GM18907 (cell line): ENCODE measurements at regions not wholly inside any gene's neighbourhood (a gene's known extent, or its start where the extent isn't known, plus 50 kb on each side); places are given as distances from the start of the nearest gene placed in this dataset.
"Not testable (repeated sequence)": the region's sequence is repeated elsewhere in the genome, so short reads cannot be mapped to it uniquely, and the experiment has no call there.

Experiments
- ATAC-seq: cut with Tn5 transposase; IDR thresholded peaks from one replicate; pipeline ENCODE4 v1.9.1; 2021; ENCODE audit warnings: mild to moderate bottlenecking, moderate library complexity; ENCODE audit not compliant: unreplicated experiment

GRCh38 chr20:50325215-50325614 lies 134.6 kb downstream of the CEBPB start:
- no peak for ATAC-seq

- no peak for ATAC-seq
Measured at GRCh38 chr20:50325651-50326050, 135.0 kb downstream of the CEBPB start.

- ATAC-seq = no peak
Measured at GRCh38 chr20:50327666-50328065, 137.0 kb downstream of the CEBPB start.

GRCh38 chr20:50328222-50328979 lies 137.8 kb downstream of the CEBPB start:
- no peak for ATAC-seq

GRCh38 chr20:50328996-50329898 lies 138.6 kb downstream of the CEBPB start:
- ATAC-seq = no peak

- no peak for ATAC-seq
Measured at GRCh38 chr20:50329981-50330503, 139.4 kb downstream of the CEBPB start.

- no peak for ATAC-seq
Measured at GRCh38 chr20:50330504-50331313, 140.1 kb downstream of the CEBPB start.

GRCh38 chr20:50331469-50332363 lies 141.1 kb downstream of the CEBPB start:
- no peak for ATAC-seq

- no peak for ATAC-seq
Measured at GRCh38 chr20:50332491-50332980, 141.9 kb downstream of the CEBPB start.

DNA sequence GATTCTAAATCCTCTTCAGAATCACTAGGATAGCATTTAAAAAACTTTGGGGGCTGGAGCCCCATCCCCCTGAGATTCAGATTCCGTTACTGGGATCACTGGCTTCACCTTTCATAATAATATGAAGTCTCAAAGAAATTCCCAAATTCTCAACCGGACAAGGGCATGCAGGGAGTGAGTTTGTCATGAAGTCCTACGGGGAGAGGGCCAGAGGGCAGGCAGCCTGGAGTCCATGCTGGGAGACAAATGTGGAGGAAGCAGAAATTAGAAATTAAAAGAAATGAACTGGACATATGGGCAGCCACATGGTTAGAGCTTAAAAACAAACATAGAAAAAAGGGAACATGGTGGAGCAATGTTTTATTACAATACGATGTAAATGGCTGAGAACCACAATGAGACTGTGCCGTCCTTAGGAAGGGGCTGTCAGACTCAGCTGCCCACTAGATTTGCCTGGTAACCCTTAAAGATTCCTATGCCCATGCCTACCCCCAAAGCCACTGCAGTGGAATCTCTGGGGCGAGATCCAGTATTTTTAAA lies 142.6 kb downstream of the CEBPB start:
- ATAC-seq = no peak

GRCh38 chr20:50333812-50334211 lies 143.2 kb downstream of the CEBPB start:
- ATAC-seq = no peak

DNA sequence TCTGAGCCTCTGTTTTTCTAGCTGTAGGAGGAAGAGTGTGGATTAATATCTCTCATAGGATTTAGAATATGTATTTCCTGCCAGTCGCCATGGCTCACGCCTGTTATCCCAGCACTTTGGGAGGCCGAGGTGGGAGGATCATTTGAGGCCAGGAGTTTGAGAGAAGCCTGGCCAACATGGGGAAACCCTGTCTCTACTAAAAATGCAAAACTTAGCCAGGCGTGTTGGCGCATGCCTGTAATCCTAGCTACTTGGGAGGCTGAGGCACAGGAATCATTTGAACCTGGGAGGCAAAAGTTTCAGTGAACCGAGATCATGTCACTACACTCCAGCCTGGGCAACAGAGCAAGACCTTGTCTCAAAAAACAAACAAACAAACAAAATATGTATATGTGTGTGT lies 143.9 kb downstream of the CEBPB start:
- not testable (repeated sequence) for ATAC-seq

GRCh38 chr20:50335105-50335504 lies 144.5 kb downstream of the CEBPB start:
- ATAC-seq = no peak

GRCh38 chr20:50335866-50336265 lies 145.2 kb downstream of the CEBPB start:
- no peak for ATAC-seq

DNA sequence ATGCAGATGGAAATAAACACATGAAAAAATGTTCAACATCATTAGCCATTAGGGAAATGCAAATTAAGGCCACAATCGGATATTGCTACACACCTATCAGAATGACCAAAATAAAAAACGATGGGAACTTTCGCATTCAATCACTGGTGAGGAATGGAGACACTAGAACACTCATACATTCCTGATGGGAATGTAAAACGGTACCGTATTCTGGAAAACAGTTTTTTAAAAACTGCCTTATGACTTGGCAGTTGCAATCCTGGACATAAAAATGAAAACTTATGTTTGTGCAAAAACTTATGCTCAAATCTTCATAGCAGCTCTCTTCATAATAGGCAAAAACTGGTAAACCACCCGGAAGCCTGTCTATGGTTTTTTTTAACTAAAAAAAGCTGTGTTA lies 146.0 kb downstream of the CEBPB start:
- no peak for ATAC-seq

GRCh38 chr20:50337521-50338466 lies 147.2 kb downstream of the CEBPB start:
- no peak for ATAC-seq

DNA sequence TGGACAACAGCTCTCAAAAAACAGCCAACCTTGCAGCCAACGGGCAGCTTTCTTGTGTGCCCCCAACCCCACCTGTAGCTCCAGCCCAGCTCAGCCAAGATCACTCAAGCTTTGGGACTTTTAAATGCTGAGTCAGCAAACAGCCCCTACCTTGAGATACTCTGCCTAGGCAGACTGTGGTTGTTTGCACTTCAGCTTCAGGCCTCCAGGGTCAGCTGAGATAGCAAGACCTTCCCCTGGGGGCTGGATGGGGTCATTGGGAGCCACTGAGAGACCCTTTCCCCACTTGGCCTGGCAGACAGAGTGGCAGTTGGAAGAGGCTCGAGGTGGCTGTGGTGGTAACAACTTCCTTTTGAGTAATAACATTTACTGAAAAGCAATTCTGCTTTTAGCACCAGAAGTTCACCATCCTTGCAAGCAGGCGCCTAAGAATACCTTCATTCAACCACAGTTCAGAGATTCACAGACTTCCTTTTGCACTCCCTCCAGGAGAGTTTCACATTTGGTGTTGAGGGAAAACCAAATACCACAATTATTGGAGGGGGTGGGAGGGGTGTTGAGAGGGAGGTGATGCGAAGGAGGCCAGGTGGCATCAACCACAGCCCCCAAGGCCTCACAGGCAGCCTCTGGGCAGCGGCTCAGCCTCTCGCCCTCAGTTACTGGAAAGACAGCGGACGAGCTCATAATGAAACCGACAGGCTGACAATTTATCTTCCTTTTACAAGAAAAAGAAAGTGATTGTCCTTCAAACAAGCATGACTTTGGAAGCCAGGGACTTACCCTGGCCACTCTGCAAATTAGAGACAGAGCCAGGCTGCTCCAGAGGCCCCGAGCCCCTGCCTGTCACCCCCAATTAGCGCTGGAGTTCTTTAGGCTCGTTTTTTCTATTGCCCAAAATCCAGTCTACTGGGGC lies 148.1 kb downstream of the CEBPB start:
- peak; percentile 74 for ATAC-seq
